HEK293 (cell line): ENCODE measurements at regions not wholly inside any gene's neighbourhood (a gene's known extent, or its start where the extent isn't known, plus 50 kb on each side); places are given as distances from the start of the nearest gene placed in this dataset.

Source experiments
- CTCF ChIA-PET: fragments of 350-600 bp; formaldehyde crosslinking; extraction: SDS; loops from one replicate; lab custom pipeline; 2021; ENCODE audit warnings: antibody characterized with exemption; lab: Yijun Ruan, JAX
- POLR2A ChIA-PET: fragments of 300-600 bp; formaldehyde crosslinking; extraction: SDS; loops from one replicate; lab custom pipeline; 2020; ENCODE audit warnings: antibody characterized with exemption, inconsistent platforms; lab: Yijun Ruan, JAX
- H3K27ac ChIP-seq: fragments of 200-500 bp; sonication (Bioruptor generic); 2 replicates; pipeline ENCODE4 v1.5.1; 2014; ENCODE audit warnings: low read depth, low read length, control low read depth, inconsistent platforms; ENCODE audit errors: extremely low read depth
- H3K36me3 ChIP-seq, 2 experiments: fragments of 200-500 bp in 1 of 2; sonication (Bioruptor generic) in 1 of 2; 1 replicate in 1 of 2; 2 replicates in 1 of 2; pipeline ENCODE4 v1.5.1; 2014 to 2017; ENCODE audit warnings: inconsistent platforms in 2 of 2, low read length in 2 of 2; ENCODE audit not compliant: control insufficient read depth in 2 of 2, insufficient read depth in 1 of 2
- H3K4me1 ChIP-seq: fragments of 200-500 bp; sonication (Bioruptor generic); 2 replicates; pipeline ENCODE4 v1.5.1; 2014; ENCODE audit warnings: mild to moderate bottlenecking, low read length, inconsistent platforms; ENCODE audit not compliant: control insufficient read depth, insufficient read depth
- H3K4me3 ChIP-seq: 2 replicates; pipeline ENCODE4 v1.5.1; 2011; ENCODE audit warnings: low read depth, mild to moderate bottlenecking, control low read depth, low read length, moderate library complexity
- H3K9me3 ChIP-seq: fragments of 200-500 bp; sonication (Bioruptor generic); 2 replicates; pipeline ENCODE4 v1.5.1; 2014; ENCODE audit warnings: low read depth, low read length, inconsistent platforms; ENCODE audit not compliant: control insufficient read depth, insufficient read depth
- GLI4 ChIP-seq: fragments of 450-650 bp; formaldehyde crosslinking; IDR thresholded peaks from 2 replicates; pipeline ENCODE4 v1.5.1; 2016; ENCODE audit warnings: missing biosample characterization, missing genetic modification characterization
- ZFP37 ChIP-seq: fragments of 450-650 bp; formaldehyde crosslinking; IDR thresholded peaks from 2 replicates; pipeline ENCODE4 v1.5.1; 2016; ENCODE audit warnings: missing biosample characterization, missing genetic modification characterization
- ZNF184 ChIP-seq: fragments of 450-650 bp; IDR thresholded peaks from 2 replicates; pipeline ENCODE4 v1.5.1; 2018; ENCODE audit warnings: missing biosample characterization, mild to moderate bottlenecking, missing genetic modification characterization
- ZNF221 ChIP-seq: fragments of 450-650 bp; formaldehyde crosslinking; IDR thresholded peaks from 2 replicates; pipeline ENCODE4 v1.5.1; 2017; ENCODE audit warnings: missing biosample characterization, missing genetic modification characterization, borderline replicate concordance
- ZNF302 ChIP-seq: fragments of 450-650 bp; formaldehyde crosslinking; IDR thresholded peaks from 2 replicates; pipeline ENCODE4 v1.5.1; 2016; ENCODE audit warnings: missing biosample characterization, missing genetic modification characterization, low read depth
- ZNF426 ChIP-seq: fragments of 450-650 bp; formaldehyde crosslinking; IDR thresholded peaks from 2 replicates; pipeline ENCODE4 v1.5.1; 2017; ENCODE audit warnings: missing biosample characterization, missing genetic modification characterization, mild to moderate bottlenecking, inconsistent platforms, moderate library complexity
- ZNF585B ChIP-seq: fragments of 450-650 bp; formaldehyde crosslinking; IDR thresholded peaks from 2 replicates; pipeline ENCODE4 v1.5.1; 2016; ENCODE audit warnings: missing biosample characterization, missing genetic modification characterization
- ZNF596 ChIP-seq: fragments of 450-650 bp; IDR thresholded peaks from 2 replicates; pipeline ENCODE4 v1.5.0; 2018; ENCODE audit warnings: missing biosample characterization, mild to moderate bottlenecking, missing genetic modification characterization, moderate library complexity
- ZNF785 ChIP-seq: fragments of 450-650 bp; formaldehyde crosslinking; IDR thresholded peaks from 2 replicates; pipeline ENCODE4 v1.5.1; 2016; ENCODE audit warnings: missing biosample characterization, missing genetic modification characterization
- TF ChIP-seq, protein P1 (sequence below): fragments of 450-650 bp; formaldehyde crosslinking; IDR thresholded peaks from 2 replicates; pipeline ENCODE4 v1.5.1; 2017; ENCODE audit warnings: missing biosample characterization, missing genetic modification characterization
- TF ChIP-seq, protein P2 (sequence below): fragments of 450-650 bp; formaldehyde crosslinking; IDR thresholded peaks from 2 replicates; pipeline ENCODE4 v1.5.1; 2016; ENCODE audit warnings: missing biosample characterization, missing genetic modification characterization
- TF ChIP-seq, protein P3 (sequence below): fragments of 450-650 bp; formaldehyde crosslinking; IDR thresholded peaks from 2 replicates; pipeline ENCODE4 v1.5.1; 2016; ENCODE audit warnings: missing biosample characterization, missing genetic modification characterization, borderline replicate concordance
- TF ChIP-seq, protein P4 (sequence below): fragments of 450-650 bp; formaldehyde crosslinking; IDR thresholded peaks from 2 replicates; pipeline ENCODE4; 2016; ENCODE audit warnings: missing biosample characterization, missing genetic modification characterization
- TF ChIP-seq, protein P5 (sequence below): fragments of 450-650 bp; formaldehyde crosslinking; IDR thresholded peaks from 2 replicates; pipeline ENCODE4 v1.5.1; 2016; ENCODE audit warnings: missing biosample characterization, missing genetic modification characterization
- TF ChIP-seq, protein P6 (sequence below): fragments of 450-650 bp; formaldehyde crosslinking; IDR thresholded peaks from 2 replicates; pipeline ENCODE4 v1.5.1; 2016; ENCODE audit warnings: missing biosample characterization, missing genetic modification characterization

DNA sequence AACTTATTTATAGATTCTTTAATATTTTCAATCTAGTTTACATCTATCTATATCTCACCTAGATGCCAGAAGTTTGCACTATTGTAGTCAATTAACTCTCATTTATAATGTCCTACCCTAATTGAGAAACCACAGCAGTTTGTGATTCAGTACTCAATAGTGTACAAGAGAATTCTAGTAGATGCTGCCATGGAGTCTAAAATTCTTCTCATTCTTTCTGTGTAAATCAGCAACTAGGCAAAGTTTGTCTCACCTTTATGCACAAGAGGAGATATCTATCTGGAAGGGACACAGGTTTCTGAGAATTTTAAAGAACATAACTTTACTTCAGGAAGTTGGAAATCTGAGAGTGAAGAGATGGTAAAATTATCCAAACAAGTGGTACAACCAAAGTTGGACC lies 173.0 kb upstream of the FBXL7 start (continued):
- TF ChIP-seq, protein P1, sequence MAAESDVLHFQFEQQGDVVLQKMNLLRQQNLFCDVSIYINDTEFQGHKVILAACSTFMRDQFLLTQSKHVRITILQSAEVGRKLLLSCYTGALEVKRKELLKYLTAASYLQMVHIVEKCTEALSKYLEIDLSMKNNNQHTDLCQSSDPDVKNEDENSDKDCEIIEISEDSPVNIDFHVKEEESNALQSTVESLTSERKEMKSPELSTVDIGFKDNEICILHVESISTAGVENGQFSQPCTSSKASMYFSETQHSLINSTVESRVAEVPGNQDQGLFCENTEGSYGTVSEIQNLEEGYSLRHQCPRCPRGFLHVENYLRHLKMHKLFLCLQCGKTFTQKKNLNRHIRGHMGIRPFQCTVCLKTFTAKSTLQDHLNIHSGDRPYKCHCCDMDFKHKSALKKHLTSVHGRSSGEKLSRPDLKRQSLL (tag by site-specific recombination), result no peak
- TF ChIP-seq, all 188 proteins: peak for 0

DNA sequence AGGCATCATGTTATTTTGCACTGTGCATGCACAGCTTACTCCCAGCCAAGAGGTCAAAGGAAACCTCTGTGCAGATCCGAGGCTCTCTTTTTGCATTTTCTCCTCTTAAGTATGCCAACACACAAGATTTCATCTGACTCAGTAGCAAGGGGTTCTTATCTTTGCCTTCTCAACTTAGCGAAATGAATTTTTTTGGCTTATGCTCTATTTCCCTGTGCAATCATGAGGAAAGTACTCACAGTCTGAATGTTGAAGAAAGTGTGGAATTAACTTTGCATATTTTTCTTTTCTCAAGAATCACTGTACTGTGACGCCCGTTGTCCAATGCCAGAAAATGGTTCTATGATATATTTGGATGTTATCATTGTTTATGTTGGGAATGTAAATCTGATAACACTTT lies 173.5 kb upstream of the FBXL7 start:
- H3K36me3 ChIP-seq, result no peaks in the 10 kb centered on the region
- H3K4me1 ChIP-seq, result no peaks in the 10 kb centered on the region

More for the DNA sequence above, 173.5 kb upstream of the FBXL7 start:
- no peak overlapping the region for H3K27ac ChIP-seq
- TF ChIP-seq ZNF426 (tag by site-specific recombination), result no peak
- no peak for TF ChIP-seq ZNF585B (tag by site-specific recombination)
- no peak for TF ChIP-seq ZNF184
- TF ChIP-seq, protein P2, sequence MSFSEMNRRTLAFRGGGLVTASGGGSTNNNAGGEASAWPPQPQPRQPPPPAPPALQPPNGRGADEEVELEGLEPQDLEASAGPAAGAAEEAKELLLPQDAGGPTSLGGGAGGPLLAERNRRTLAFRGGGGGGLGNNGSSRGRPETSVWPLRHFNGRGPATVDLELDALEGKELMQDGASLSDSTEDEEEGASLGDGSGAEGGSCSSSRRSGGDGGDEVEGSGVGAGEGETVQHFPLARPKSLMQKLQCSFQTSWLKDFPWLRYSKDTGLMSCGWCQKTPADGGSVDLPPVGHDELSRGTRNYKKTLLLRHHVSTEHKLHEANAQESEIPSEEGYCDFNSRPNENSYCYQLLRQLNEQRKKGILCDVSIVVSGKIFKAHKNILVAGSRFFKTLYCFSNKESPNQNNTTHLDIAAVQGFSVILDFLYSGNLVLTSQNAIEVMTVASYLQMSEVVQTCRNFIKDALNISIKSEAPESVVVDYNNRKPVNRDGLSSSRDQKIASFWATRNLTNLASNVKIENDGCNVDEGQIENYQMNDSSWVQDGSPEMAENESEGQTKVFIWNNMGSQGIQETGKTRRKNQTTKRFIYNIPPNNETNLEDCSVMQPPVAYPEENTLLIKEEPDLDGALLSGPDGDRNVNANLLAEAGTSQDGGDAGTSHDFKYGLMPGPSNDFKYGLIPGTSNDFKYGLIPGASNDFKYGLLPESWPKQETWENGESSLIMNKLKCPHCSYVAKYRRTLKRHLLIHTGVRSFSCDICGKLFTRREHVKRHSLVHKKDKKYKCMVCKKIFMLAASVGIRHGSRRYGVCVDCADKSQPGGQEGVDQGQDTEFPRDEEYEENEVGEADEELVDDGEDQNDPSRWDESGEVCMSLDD, result no peak
- TF ChIP-seq ZNF596 (tag by site-specific recombination), result no peak
- TF ChIP-seq, protein P3, sequence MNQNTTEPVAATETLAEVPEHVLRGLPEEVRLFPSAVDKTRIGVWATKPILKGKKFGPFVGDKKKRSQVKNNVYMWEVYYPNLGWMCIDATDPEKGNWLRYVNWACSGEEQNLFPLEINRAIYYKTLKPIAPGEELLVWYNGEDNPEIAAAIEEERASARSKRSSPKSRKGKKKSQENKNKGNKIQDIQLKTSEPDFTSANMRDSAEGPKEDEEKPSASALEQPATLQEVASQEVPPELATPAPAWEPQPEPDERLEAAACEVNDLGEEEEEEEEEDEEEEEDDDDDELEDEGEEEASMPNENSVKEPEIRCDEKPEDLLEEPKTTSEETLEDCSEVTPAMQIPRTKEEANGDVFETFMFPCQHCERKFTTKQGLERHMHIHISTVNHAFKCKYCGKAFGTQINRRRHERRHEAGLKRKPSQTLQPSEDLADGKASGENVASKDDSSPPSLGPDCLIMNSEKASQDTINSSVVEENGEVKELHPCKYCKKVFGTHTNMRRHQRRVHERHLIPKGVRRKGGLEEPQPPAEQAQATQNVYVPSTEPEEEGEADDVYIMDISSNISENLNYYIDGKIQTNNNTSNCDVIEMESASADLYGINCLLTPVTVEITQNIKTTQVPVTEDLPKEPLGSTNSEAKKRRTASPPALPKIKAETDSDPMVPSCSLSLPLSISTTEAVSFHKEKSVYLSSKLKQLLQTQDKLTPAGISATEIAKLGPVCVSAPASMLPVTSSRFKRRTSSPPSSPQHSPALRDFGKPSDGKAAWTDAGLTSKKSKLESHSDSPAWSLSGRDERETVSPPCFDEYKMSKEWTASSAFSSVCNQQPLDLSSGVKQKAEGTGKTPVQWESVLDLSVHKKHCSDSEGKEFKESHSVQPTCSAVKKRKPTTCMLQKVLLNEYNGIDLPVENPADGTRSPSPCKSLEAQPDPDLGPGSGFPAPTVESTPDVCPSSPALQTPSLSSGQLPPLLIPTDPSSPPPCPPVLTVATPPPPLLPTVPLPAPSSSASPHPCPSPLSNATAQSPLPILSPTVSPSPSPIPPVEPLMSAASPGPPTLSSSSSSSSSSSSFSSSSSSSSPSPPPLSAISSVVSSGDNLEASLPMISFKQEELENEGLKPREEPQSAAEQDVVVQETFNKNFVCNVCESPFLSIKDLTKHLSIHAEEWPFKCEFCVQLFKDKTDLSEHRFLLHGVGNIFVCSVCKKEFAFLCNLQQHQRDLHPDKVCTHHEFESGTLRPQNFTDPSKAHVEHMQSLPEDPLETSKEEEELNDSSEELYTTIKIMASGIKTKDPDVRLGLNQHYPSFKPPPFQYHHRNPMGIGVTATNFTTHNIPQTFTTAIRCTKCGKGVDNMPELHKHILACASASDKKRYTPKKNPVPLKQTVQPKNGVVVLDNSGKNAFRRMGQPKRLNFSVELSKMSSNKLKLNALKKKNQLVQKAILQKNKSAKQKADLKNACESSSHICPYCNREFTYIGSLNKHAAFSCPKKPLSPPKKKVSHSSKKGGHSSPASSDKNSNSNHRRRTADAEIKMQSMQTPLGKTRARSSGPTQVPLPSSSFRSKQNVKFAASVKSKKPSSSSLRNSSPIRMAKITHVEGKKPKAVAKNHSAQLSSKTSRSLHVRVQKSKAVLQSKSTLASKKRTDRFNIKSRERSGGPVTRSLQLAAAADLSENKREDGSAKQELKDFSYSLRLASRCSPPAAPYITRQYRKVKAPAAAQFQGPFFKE, result no peak
- TF ChIP-seq, protein P4, sequence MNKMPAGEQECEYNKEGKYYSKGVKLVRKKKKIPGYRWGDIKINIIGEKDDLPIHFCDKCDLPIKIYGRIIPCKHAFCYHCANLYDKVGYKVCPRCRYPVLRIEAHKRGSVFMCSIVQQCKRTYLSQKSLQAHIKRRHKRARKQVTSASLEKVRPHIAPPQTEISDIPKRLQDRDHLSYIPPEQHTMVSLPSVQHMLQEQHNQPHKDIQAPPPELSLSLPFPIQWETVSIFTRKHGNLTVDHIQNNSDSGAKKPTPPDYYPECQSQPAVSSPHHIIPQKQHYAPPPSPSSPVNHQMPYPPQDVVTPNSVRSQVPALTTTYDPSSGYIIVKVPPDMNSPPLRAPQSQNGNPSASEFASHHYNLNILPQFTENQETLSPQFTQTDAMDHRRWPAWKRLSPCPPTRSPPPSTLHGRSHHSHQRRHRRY, result no peak
- no peak for TF ChIP-seq ZNF785 (tag by site-specific recombination)
- TF ChIP-seq GLI4 (tag by site-specific recombination), result no peak
- no peak for TF ChIP-seq ZFP37 (tag by site-specific recombination)
- TF ChIP-seq ZNF221, result no peak
- no peak for TF ChIP-seq ZNF302 (tag by site-specific recombination)
- TF ChIP-seq, protein P5, sequence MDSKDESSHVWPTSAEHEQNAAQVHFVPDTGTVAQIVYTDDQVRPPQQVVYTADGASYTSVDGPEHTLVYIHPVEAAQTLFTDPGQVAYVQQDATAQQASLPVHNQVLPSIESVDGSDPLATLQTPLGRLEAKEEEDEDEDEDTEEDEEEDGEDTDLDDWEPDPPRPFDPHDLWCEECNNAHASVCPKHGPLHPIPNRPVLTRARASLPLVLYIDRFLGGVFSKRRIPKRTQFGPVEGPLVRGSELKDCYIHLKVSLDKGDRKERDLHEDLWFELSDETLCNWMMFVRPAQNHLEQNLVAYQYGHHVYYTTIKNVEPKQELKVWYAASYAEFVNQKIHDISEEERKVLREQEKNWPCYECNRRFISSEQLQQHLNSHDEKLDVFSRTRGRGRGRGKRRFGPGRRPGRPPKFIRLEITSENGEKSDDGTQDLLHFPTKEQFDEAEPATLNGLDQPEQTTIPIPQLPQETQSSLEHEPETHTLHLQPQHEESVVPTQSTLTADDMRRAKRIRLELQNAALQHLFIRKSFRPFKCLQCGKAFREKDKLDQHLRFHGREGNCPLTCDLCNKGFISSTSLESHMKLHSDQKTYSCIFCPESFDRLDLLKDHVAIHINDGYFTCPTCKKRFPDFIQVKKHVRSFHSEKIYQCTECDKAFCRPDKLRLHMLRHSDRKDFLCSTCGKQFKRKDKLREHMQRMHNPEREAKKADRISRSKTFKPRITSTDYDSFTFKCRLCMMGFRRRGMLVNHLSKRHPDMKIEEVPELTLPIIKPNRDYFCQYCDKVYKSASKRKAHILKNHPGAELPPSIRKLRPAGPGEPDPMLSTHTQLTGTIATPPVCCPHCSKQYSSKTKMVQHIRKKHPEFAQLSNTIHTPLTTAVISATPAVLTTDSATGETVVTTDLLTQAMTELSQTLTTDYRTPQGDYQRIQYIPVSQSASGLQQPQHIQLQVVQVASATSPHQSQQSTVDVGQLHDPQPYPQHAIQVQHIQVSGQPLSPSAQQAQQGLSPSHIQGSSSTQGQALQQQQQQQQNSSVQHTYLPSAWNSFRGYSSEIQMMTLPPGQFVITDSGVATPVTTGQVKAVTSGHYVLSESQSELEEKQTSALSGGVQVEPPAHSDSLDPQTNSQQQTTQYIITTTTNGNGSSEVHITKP (tag by site-specific recombination), result no peak
- TF ChIP-seq, protein P6, sequence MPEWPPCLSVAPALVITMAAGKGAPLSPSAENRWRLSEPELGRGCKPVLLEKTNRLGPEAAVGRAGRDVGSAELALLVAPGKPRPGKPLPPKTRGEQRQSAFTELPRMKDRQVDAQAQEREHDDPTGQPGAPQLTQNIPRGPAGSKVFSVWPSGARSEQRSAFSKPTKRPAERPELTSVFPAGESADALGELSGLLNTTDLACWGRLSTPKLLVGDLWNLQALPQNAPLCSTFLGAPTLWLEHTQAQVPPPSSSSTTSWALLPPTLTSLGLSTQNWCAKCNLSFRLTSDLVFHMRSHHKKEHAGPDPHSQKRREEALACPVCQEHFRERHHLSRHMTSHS (tag by site-specific recombination), result no peak
- POLR2A ChIA-PET, result no interaction called here
- H3K9me3 ChIP-seq, result no peaks in the 10 kb centered on the region
- H3K4me3 ChIP-seq, result no peak overlapping the region
- CTCF ChIA-PET, result no interaction called here
